ENCODE measurements at regions not wholly inside any gene's neighbourhood (a gene's known extent, or its start where the extent isn't known, plus 50 kb on each side); places are given as distances from the start of the nearest gene placed in this dataset.

DNA sequence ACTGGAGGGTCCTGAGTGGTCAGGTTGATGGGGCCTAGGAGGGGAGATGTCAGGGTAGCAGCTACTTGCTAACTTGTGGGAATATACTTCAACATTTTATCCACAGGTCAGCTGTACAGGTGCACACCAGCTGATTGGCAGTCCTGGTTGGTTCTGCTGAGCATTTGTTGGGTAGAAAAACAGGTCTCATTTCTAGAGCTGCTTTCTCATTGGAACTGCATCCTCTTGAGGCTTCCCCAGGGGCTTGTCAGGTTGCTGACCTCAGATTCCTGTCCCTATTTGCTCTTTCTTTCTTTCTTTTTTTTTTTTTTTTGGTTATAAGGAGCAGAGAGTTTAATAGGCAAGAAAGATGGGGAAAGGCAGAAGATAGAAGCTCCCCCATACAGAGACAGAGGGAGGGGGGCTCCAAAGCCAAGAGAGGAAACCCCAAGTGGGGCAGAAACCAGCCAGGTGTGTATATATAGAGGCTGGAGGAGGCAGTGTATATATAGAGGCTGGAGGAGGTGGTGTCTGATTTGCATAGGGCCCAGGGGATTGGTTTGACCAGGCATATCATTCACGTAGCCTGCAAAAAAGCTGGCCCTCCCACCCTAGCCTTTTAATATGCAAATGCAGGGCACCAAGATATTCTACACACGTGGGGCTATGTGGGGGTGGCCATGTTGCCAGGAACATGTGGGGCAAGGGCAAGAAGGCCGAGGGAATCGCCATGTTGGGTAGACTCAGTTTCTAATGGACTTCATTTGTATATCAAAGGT, 57.3 kb upstream of the STUM start:
- DNase-seq, result no peak

DNA sequence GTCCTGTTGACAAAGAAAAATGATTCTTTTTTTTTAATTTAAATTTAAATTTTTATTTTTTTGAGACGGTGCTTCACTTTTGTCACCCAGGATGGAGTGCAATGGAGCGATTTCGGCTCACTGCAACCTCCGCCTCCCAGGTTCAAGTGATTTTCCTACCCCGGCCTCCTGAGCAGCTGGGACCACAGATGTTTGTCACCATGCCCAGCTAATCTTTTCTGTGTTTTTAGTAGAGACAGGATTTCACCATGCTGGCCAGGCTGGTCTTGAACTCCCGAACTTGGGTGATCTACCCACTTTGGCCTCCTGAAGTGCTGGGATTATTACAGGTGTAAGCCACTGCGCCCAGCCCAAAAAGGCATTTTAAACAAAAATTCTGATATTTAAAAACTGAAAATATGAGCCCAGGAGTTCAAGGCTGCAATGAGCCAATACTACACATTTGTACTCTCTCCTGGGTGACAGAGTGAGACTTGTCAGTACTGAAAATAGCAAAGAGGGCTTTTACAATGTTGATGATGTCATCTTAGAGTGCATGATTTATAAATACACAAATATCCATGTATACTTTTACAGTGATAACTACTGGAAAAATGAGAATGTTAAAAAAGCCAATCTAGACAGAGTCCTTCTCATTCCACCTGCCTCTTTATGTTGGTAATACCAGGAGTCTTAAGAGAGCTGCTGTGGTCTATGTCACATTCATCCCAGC, 56.0 kb upstream of the STUM start:
- no peak for DNase-seq

DNA sequence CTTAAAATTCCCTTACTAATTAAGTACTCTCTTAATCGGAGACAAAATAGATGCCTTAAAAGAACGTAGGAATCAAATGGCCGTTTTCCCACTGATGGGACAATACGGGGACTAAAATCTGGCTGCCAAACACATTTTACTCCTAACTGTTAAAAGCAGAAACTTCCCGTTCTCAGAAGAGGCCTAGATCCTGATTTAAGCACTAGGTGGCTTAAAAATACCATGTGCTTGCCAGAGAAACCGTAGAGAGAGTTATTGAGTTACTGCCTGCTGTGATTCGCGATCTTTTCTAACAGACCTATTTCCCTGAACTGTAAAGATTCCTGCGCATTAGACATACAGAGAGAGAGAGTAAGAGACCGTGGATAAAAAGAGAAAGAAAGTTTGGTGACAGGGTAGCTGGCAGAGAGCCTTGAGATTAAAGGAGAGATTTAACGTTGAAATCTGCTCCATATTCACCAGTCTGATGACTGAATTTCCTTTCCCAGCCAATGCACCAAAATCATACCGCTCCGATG, 54.4 kb upstream of the STUM start:
- no peak for DNase-seq

DNA sequence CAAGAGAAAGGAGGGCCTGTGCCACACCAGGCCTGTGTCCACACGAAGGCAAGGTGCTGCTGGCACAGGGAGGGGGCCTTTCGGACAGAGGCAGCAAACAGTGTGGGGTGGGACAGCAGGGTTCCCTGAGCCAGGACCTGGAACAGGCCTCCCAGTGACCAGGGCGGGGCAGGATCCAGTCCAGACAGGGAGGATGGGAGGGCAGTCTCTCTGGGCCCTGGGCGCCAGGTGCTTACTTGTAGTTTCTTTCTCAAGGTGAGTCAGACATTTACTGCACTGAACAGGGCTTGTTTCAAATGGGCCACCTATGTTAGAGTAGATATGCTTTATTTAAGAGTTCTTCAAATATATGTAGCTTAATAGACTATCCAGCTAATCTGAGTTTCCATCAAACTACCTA, 52.8 kb upstream of the STUM start:
- no peak for DNase-seq

DNA sequence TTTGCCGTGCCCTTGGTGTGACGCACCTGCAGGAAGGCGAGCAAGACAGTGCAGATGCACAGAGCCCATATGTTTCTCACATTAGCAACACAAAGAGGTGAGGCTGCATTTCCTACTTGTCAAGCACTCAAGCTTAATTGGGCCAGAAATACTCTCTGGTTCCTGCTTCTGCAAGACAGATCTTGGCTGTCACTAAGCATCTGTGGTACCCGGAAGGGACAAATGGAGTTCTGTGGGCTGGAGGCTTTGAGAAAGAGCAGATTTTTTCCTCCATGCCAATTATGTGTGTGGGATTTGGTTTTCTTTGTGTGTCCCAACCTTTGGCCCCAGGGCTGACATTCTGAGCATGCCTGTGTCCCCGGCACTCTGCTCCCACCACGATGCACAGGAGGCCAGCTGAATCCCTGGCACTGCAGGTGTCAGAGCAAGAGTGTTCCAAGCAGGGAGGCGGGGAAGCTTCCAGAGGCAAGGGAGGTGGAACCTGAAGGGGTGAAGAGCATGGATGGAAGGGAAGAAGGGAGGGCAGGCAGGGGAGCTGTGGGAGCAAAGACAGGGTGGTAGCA, 52.0 kb upstream of the STUM start:
- DNase-seq, result peak; percentile 72

DNA sequence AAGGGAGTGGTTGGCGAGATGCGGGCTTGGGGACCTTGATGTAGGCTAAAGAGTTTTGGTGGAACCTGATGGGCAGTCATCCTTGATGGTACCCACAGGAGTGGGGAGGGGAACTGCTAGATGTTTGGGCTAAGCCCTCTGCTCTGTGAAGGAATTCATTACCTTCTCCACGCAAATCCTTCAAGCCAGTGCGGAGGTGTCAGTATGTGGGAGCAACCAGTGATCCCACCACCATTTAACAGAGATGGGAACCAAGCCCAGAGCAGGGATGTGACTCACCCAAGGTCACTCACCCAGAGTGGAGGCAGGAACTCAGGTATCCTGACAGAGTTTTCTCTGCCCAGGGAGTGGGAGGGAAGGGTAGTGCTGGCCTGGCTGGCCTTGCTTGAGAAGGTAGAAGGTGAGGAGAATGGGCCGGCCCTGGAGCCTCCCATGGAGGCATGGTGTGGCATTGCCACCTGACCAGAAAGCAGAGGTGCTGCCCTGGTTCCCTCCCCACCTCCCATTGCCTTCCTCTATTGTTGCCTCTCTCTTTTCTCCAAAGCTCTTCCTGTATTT, 51.2 kb upstream of the STUM start:
- DNase-seq, result no peak

DNA sequence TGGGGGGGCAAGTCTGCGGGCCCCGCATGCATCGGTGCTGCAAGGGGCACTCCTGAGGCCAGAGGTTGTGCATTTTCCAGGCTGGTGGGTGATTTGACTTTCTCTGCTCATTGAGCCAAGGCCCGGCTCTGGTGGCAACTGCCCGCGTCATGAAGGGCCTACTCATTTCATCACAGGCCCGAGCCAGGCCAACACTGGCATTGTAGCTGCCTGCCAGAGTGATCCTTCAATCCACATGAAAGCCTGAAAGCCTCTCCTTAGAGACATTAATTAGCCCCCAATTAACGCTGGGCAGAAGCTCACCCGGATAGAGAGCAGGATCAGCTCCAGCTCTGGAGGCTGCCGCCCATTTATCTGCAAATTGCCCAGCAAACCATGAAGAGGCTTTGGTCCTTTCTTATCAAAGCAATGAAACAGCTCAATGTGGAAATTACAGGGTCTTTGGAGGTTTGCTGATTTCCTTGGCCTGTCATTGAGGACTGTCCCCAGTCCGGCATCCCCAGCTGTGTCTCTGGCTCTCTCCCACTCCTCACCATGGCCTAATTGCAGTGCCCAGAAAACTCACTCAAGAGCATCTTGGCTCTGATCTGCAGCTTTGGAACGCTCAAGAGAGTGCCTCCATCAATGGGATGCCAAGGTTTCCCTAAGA, 50.4 kb upstream of the STUM start:
- no peak for DNase-seq

DNA sequence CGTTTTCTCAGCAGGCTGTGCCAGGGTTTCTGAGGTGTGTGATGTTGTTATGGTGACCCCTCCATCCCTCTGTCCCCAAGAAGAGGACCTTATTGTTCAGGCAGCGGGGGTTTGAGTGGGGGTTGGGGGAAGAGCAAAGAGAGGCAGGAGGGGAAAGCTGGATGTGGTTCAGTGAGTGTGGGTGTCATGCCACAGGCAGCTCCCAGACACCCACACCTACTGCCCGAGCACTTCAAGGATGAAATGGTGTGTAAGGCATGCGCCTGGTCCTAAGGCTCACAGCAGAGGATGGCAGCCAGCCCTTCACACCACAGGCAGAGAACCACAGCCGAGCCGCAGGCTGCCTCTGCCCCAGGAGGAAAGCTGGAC, 49.9 kb upstream of the STUM start:
- DNase-seq, result no peak
